ENCODE measurements at regions not wholly inside any gene's neighbourhood (a gene's known extent, or its start where the extent isn't known, plus 50 kb on each side); places are given as distances from the start of the nearest gene placed in this dataset.

GRCh38 chr12:23434154-23434553 is 515.3 kb downstream of the SOX5 start:
- DNase-seq (ENCODE audit: extremely low read depth, low read depth) = no peak
- TF ChIP-seq CTCF (IDR thresholded peaks at IDR 0.05; ENCODE audit: low read depth, low read length) = no peak

- no peak for TF ChIP-seq CTCF (IDR thresholded peaks at IDR 0.05; ENCODE audit: low read depth, low read length)
- no peak for DNase-seq (ENCODE audit: extremely low read depth, low read depth)
These were observed 502.7 kb downstream of the SOX5 start for GRCh38 chr12:23446746-23447145.

DNA sequence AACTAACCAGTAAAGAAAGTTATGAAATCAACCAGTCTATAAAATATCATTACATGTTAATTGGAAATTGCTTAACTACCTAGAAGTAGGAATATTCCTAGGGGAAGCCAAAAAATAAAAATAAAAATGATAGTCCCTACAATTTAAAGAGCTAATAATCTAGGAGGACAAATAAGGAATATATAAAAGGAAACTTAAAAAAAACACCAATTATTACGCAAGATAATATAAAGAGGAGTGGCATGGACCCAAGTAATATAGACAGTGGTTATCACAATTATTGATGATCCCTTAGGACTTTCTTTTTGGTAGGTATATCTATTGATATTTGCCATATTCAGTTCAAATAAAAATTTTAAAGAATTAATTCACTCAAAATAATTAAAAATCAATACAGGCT is 498.7 kb downstream of the SOX5 start:
- DNase-seq (ENCODE audit: extremely low read depth, low read depth) = no peak
- no peak for TF ChIP-seq CTCF (IDR thresholded peaks at IDR 0.05; ENCODE audit: low read depth, low read length)

GRCh38 chr12:23455283-23455682 is 494.2 kb downstream of the SOX5 start:
- no peak for TF ChIP-seq CTCF (IDR thresholded peaks at IDR 0.05; ENCODE audit: low read depth, low read length)
- DNase-seq (ENCODE audit: extremely low read depth, low read depth) = no peak

- TF ChIP-seq CTCF (IDR thresholded peaks at IDR 0.05; ENCODE audit: low read depth, low read length) = no peak
These were observed 490.8 kb downstream of the SOX5 start for GRCh38 chr12:23458640-23459039.

GRCh38 chr12:23462546-23462945 is 486.9 kb downstream of the SOX5 start:
- no peak for DNase-seq (ENCODE audit: extremely low read depth, low read depth)
- TF ChIP-seq CTCF (IDR thresholded peaks at IDR 0.05; ENCODE audit: low read depth, low read length) = no peak

More at GRCh38 chr12:23458640-23459039, 490.8 kb downstream of the SOX5 start:
- DNase-seq (ENCODE audit: extremely low read depth, low read depth) = no peak

- no peak for TF ChIP-seq CTCF (IDR thresholded peaks at IDR 0.05; ENCODE audit: low read depth, low read length)
- no peak for DNase-seq (ENCODE audit: extremely low read depth, low read depth)
These were observed 486.3 kb downstream of the SOX5 start for GRCh38 chr12:23463172-23463571.

All from AG09319 (cell line).